Activated naive CD4-positive, alpha-beta T cell treated with anti-CD3 and anti-CD28 coated beads, Interleukin-2, amount 50 U/mL, for 24 hours (primary cell): ENCODE measurements at regions not wholly inside any gene's neighbourhood (a gene's known extent, or its start where the extent isn't known, plus 50 kb on each side); places are given as distances from the start of the nearest gene placed in this dataset.
A peak's percentile ranks its signal among the peaks of the same experiment; 100 is the strongest.

Experiments
- H3K27ac Mint-ChIP-seq: one replicate; pipeline ENCODE4 v1.8.0; 2021; ENCODE audit warnings: mild to moderate bottlenecking, mixed read lengths
- H3K27me3 Mint-ChIP-seq: one replicate; pipeline ENCODE4 v1.8.0; 2021; ENCODE audit warnings: mixed read lengths
- H3K36me3 Mint-ChIP-seq: one replicate; pipeline ENCODE4 v1.8.0; 2021; ENCODE audit warnings: mixed read lengths
- H3K4me1 Mint-ChIP-seq: one replicate; pipeline ENCODE4 v1.8.0; 2021; ENCODE audit warnings: mixed read lengths
- H3K4me3 Mint-ChIP-seq: one replicate; pipeline ENCODE4 v1.8.0; 2021; ENCODE audit warnings: mild to moderate bottlenecking, mixed read lengths
- H3K9me3 Mint-ChIP-seq: one replicate; pipeline ENCODE4 v1.8.0; 2021; ENCODE audit warnings: mixed read lengths

DNA sequence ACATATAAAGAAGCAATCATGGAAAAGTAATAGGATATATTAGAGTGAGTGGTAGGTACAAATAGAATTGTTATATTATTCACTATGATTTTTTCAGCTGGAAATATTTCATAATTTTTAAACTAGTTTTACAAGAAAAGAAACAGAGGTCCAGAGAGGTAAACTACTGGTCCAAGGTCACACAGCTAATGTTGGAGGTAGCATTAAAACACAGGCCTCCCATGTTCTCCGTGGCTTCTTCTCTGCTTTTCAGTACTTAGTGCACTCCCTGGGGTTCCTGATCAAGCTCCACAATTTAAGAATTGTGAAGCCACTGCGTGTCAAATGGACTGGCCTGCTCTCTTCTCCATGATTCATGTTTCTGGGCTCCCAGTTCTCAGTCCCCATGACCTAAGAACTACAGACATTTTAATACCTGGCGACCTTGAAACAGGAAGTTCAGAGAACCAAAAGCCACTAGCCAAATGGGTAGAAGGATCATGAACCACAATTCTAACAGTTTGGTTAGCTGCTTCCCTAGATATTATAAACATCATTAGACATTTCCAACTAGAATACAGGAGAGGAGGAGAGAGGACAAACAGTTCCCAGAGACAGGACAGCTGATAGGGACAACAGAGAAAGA, 172.0 kb upstream of the KLF3 start:
- H3K27ac Mint-ChIP-seq = peak overlapping the region; percentile 86
- no peaks in the 10 kb centered on the region for H3K27me3 Mint-ChIP-seq

DNA sequence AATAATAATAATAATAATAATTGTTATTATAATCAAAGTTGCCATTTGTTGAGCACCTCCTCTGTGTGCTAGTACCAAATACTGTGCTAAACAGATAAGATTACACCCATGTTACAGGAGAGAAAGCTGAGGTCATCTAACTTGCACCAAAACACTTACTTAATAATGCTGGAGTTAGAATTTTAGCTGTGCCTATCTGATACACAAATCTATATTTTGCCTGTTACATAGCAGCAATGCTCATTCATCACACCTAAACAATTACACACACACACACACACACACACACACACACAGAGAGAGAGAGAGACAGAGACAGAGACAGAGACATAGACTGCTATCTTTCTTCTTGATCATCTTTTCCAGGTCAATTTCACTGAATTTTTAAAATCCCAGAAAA, 170.9 kb upstream of the KLF3 start:
- H3K36me3 Mint-ChIP-seq = peaks cover 1% of the 10 kb centered on the region
- peaks cover 43% of the 10 kb centered on the region for H3K4me1 Mint-ChIP-seq
- H3K9me3 Mint-ChIP-seq = no peaks in the 10 kb centered on the region
- no peak overlapping the region for H3K4me3 Mint-ChIP-seq
- H3K27me3 Mint-ChIP-seq = no peaks in the 10 kb centered on the region
- no peak overlapping the region for H3K27ac Mint-ChIP-seq

More for the DNA sequence above, 172.0 kb upstream of the KLF3 start:
- H3K36me3 Mint-ChIP-seq = peaks cover 1% of the 10 kb centered on the region
- no peak overlapping the region for H3K4me3 Mint-ChIP-seq
- peaks cover 41% of the 10 kb centered on the region for H3K4me1 Mint-ChIP-seq
- no peaks in the 10 kb centered on the region for H3K9me3 Mint-ChIP-seq

- Mint-ChIP-seq H3K4me1 (peaks cover 24% of the 10 kb centered on the region), H3K4me3 (no peak overlapping the region), H3K27ac (no peak overlapping the region), H3K36me3 (peaks cover 1% of the 10 kb centered on the region), H3K27me3 (no peaks in the 10 kb centered on the region), H3K9me3 (no peaks in the 10 kb centered on the region)
These were observed 168.6 kb upstream of the KLF3 start for GRCh38 chr4:38495446-38495845.

DNA sequence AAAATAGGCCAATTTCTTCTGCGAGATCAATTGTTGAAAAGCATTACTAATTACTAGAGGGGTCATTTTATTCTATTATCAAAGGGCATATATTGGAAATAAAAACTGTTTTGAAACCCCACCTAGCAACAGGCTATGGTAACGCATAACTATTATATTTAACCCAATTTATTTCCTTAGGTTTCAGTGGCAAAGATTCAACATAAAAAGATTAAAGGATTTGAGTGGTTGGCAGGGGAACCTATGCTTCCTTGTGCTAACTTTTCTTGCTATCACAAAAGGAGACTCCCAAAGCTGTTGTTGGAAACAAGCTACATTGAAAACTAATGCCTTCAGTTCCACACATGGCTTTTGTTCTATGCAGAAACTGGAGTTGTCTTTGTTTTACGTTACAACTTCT, 166.9 kb upstream of the KLF3 start:
- no peak overlapping the region for H3K27ac Mint-ChIP-seq
- H3K4me3 Mint-ChIP-seq = no peak overlapping the region
- H3K4me1 Mint-ChIP-seq = peaks cover 7% of the 10 kb centered on the region

GRCh38 chr4:38499101-38499500, 164.9 kb upstream of the KLF3 start:
- H3K27me3 Mint-ChIP-seq = no peaks in the 10 kb centered on the region
- H3K4me3 Mint-ChIP-seq = no peak overlapping the region
- no peak overlapping the region for H3K27ac Mint-ChIP-seq
- H3K4me1 Mint-ChIP-seq = peaks cover 11% of the 10 kb centered on the region
- H3K36me3 Mint-ChIP-seq = no peaks in the 10 kb centered on the region
- H3K9me3 Mint-ChIP-seq = no peaks in the 10 kb centered on the region

More for the DNA sequence above, 166.9 kb upstream of the KLF3 start:
- Mint-ChIP-seq H3K9me3 (no peaks in the 10 kb centered on the region), H3K27me3 (no peaks in the 10 kb centered on the region), H3K36me3 (peaks cover under 1% of the 10 kb centered on the region)

GRCh38 chr4:38500433-38500832, 163.6 kb upstream of the KLF3 start:
- Mint-ChIP-seq H3K36me3 (peaks cover 3% of the 10 kb centered on the region), H3K4me1 (peaks cover 19% of the 10 kb centered on the region), H3K27ac (no peak overlapping the region), H3K4me3 (no peak overlapping the region), H3K9me3 (no peaks in the 10 kb centered on the region), H3K27me3 (no peaks in the 10 kb centered on the region)

GRCh38 chr4:38501698-38502097, 162.3 kb upstream of the KLF3 start:
- Mint-ChIP-seq H3K4me1 (peaks cover 32% of the 10 kb centered on the region), H3K4me3 (no peak overlapping the region), H3K9me3 (no peaks in the 10 kb centered on the region), H3K27ac (no peak overlapping the region), H3K27me3 (no peaks in the 10 kb centered on the region), H3K36me3 (peaks cover 3% of the 10 kb centered on the region)

DNA sequence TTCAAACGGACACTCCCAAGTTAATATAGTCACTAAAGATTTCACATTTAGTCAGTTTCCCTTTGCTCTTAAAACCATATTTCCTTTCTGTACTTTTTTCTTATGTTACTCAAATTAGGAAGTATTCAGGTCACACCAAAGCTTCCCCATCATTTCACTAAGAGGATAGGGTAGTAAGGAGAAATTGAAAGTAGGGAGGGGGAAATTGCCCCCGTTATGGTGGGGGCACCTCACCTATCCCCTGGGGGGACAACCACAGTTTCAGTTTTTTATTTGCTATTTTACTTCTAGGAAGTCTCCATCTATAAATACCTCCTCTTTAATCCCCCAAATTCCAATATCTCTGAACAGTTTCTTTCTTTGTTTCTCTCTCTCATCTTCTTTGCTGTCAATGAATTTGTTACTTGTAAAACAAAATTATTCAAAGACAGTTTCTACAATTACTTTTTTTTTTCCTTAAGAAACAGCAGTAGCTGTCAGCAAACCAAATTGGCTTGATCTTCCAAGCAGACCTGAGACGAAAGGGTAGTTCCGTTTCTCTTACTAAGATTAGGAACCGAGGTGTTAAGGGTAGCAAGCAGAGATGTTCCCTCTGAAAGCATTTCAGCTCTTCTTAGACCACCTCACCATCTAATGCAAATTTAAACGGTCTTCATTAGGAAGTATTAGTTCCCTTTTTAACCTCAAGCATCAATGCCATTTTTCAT, 160.2 kb upstream of the KLF3 start:
- Mint-ChIP-seq H3K4me3 (no peak overlapping the region), H3K9me3 (no peaks in the 10 kb centered on the region), H3K36me3 (peaks cover 3% of the 10 kb centered on the region), H3K4me1 (peaks cover 50% of the 10 kb centered on the region), H3K27me3 (no peaks in the 10 kb centered on the region), H3K27ac (no peak overlapping the region)

GRCh38 chr4:38504396-38504715, 159.6 kb upstream of the KLF3 start:
- H3K4me3 Mint-ChIP-seq = no peak overlapping the region
- no peak overlapping the region for H3K27ac Mint-ChIP-seq
- H3K9me3 Mint-ChIP-seq = no peaks in the 10 kb centered on the region
- H3K27me3 Mint-ChIP-seq = no peaks in the 10 kb centered on the region
- H3K4me1 Mint-ChIP-seq = peaks cover 55% of the 10 kb centered on the region
- peaks cover 3% of the 10 kb centered on the region for H3K36me3 Mint-ChIP-seq

DNA sequence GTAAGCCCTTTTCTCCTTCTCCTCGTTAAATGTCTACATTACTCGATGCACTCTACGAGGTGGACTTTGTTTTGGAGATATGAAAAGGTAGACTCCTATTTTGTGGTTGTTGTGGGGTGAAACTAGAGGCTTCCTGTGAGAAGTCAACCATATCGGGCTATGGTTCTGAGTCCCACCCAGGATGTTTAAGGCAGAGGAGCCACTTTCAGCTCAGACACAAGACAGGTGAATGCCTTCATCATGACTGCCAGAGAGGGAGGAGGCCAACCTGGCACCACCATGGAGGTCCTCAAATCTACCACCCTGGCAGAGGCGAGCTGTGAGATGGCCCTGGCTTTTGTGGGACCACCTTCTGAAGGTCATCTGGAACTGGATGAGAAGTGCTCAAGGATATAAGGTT, 154.4 kb upstream of the KLF3 start:
- H3K4me1 Mint-ChIP-seq = peaks cover 93% of the 10 kb centered on the region
- peaks cover 8% of the 10 kb centered on the region for H3K36me3 Mint-ChIP-seq
- no peaks in the 10 kb centered on the region for H3K9me3 Mint-ChIP-seq
- peak overlapping the region; percentile 77 for H3K4me3 Mint-ChIP-seq
- peak overlapping the region; percentile 94 for H3K27ac Mint-ChIP-seq
- H3K27me3 Mint-ChIP-seq = no peaks in the 10 kb centered on the region

DNA sequence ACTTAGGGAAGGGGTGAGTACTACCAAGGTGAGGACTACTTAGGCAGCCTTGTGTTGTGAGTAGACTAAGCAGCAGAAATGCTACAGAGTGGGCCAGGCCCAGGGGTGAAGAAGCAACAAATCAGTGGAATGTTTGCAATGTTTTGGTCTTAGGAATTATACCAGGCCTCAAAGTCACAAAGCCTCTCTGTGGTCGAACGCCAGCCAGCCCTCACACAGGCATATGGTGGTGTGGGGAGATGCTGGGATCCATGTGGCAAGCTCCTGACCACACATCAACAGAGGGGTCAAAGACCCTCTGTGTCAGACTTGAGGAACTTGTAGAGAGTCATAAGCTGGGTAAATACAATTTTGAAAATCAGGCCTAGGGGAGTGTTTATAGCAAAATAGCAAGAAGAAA, 153.8 kb upstream of the KLF3 start:
- Mint-ChIP-seq H3K27me3 (no peaks in the 10 kb centered on the region), H3K4me3 (peak overlapping the region; percentile 77), H3K36me3 (peaks cover 9% of the 10 kb centered on the region), H3K27ac (peak overlapping the region; percentile 94), H3K9me3 (no peaks in the 10 kb centered on the region), H3K4me1 (peaks cover 97% of the 10 kb centered on the region)

GRCh38 chr4:38511702-38512101, 152.3 kb upstream of the KLF3 start:
- Mint-ChIP-seq H3K27me3 (no peaks in the 10 kb centered on the region), H3K4me3 (peak overlapping the region; percentile 77), H3K9me3 (no peaks in the 10 kb centered on the region), H3K36me3 (peaks cover 11% of the 10 kb centered on the region), H3K27ac (peak overlapping the region; percentile 94), H3K4me1 (peaks cover 95% of the 10 kb centered on the region)

- H3K27ac Mint-ChIP-seq = peak overlapping the region; percentile 94
- peak overlapping the region; percentile 77 for H3K4me3 Mint-ChIP-seq
- peaks cover 90% of the 10 kb centered on the region for H3K4me1 Mint-ChIP-seq
- no peaks in the 10 kb centered on the region for H3K9me3 Mint-ChIP-seq
- H3K27me3 Mint-ChIP-seq = no peaks in the 10 kb centered on the region
- H3K36me3 Mint-ChIP-seq = peaks cover 13% of the 10 kb centered on the region
These were observed 151.2 kb upstream of the KLF3 start for GRCh38 chr4:38512840-38513239.

- Mint-ChIP-seq H3K27ac (peak overlapping the region; percentile 79), H3K36me3 (peaks cover 16% of the 10 kb centered on the region), H3K4me3 (peak overlapping the region; percentile 69), H3K27me3 (no peaks in the 10 kb centered on the region), H3K4me1 (peaks cover 86% of the 10 kb centered on the region), H3K9me3 (no peaks in the 10 kb centered on the region)
These were observed 149.4 kb upstream of the KLF3 start for GRCh38 chr4:38514465-38515146.

GRCh38 chr4:38516190-38516589, 147.8 kb upstream of the KLF3 start:
- Mint-ChIP-seq H3K27ac (peak overlapping the region; percentile 92), H3K36me3 (peaks cover 25% of the 10 kb centered on the region)

DNA sequence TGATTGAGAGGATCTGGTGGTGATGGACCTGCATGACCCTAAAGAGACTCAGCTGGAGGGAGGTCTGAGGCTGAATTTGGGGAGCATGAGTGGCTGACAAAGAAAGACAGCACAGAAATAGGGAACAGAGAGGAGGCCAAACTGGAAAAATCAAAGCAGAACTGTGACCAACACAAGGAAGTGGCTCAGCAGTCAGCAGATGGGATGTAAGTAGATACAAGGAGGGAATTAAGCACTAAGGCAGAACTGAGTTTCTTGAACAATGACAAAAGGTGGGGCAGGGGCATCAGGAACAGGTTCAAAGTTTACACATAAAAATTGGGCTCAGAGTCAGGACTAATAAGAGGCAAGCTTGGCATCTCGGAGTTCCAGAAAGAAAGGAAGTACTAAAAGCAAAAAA, 144.3 kb upstream of the KLF3 start:
- Mint-ChIP-seq H3K9me3 (peaks cover 5% of the 10 kb centered on the region), H3K4me3 (no peak overlapping the region), H3K27ac (peak overlapping the region; percentile 74), H3K27me3 (no peaks in the 10 kb centered on the region), H3K4me1 (peaks cover 55% of the 10 kb centered on the region), H3K36me3 (peaks cover 22% of the 10 kb centered on the region)

More at GRCh38 chr4:38516190-38516589, 147.8 kb upstream of the KLF3 start:
- peaks cover 5% of the 10 kb centered on the region for H3K9me3 Mint-ChIP-seq
- peaks cover 77% of the 10 kb centered on the region for H3K4me1 Mint-ChIP-seq
- peak overlapping the region; percentile 73 for H3K4me3 Mint-ChIP-seq
- no peaks in the 10 kb centered on the region for H3K27me3 Mint-ChIP-seq
